Fibroblast of skin of right biceps (primary cell): ENCODE measurements at regions not wholly inside any gene's neighbourhood (a gene's known extent, or its start where the extent isn't known, plus 50 kb on each side); places are given as distances from the start of the nearest gene placed in this dataset.
A peak's percentile ranks its signal among the peaks of the same experiment; 100 is the strongest.
"Not testable (repeated sequence)": the region's sequence is repeated elsewhere in the genome, so short reads cannot be mapped to it uniquely, and the experiment has no call there.

Experiments used
- DNase-seq: peaks from one replicate; pipeline ENCODE4 v3.0.0-alpha.2; 2013

DNA sequence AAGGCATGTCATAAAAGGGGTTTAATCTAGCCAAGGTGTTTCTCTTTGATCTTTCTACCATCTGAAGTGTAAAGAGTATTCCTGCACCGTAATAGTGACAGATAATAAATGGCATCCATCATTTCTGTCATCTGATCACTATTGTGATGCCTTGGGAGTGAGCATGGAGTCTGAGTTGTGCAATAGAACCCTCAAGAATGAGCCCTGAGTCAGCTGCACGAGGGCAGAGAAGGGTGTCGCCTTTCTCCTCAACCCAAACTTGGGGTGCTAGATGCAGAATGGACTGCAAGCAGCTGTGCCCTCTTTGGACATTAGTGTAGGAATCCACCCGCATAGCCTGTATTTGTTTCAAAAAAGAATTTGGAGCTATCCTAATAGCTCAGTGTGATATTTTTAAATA is 115.2 kb downstream of the ZNF37A start:
- DNase-seq: no peak

DNA sequence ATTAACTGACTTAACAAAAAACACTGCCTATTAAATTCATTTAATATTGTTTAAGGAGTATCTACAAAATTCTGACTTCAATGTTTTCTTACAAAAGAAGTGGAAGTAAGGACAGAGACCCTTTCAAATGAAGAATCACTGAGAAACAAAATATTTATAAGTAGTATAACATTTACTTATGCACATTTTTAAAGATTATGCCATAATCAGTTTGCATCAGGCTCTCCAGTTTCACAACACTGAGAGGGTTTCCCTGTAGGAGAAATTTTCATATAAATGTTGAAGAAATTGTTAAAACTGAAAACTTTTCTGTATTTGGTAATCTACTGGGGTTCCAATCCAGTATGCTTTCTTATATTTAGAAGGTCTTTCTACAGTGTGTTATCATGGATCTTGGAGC is 115.6 kb downstream of the ZNF37A start:
- DNase-seq: not testable (repeated sequence)

DNA sequence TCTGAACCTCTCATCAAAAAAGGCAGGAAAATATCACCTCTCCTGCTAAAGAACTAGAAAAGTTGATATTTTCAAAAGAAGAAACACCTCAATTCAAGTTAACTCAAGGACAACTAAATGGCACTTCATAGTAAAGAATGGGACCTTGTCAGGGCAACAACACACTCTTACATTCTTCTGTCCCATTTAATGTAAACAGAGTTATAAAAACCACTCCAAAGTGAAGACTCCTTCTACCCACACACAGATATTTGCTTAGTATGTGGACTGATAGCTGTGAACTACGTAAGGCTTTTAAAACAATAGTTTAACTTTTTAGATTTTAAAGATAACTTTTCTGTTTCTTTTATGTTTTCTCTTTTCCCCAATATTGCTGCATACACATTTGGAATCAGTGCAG is 118.3 kb downstream of the ZNF37A start:
- DNase-seq: no peak

DNA sequence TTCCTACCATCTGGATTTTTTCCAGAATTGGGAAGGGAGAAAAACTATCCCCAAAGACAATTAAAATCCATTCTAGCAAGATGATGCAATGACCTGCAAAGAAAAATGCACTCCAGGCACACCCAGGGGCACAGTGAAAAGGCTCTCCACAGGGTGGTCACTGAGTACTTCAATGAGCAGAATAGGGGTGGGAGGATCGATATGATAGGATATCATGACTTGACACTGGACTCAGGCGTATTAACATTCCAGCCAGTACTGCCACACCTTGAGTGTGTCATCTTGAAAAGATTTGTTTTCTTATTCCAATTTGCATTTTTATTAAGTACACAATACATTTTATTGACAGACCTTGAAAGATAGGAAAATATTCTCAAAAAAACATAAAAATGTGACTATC is 132.2 kb downstream of the ZNF37A start:
- no peak for DNase-seq

DNA sequence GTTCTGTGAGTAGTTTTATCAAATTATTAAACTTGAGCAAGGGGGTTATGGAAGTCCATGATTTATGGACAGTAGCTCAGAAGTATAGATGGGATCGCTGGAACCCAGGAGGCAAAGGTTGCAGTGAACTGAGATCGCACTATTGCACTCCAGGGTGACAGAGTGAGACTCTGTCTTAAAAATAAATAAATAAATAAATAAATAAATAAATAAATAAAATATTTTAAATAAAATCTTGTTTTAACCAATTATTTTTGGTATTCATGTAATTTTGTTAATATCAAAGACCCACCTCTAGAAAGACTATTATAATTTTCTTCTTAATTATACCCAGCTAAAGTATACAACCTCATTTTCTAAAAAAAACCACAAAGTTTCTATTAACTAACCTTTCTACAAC is 134.3 kb downstream of the ZNF37A start:
- DNase-seq: no peak

DNA sequence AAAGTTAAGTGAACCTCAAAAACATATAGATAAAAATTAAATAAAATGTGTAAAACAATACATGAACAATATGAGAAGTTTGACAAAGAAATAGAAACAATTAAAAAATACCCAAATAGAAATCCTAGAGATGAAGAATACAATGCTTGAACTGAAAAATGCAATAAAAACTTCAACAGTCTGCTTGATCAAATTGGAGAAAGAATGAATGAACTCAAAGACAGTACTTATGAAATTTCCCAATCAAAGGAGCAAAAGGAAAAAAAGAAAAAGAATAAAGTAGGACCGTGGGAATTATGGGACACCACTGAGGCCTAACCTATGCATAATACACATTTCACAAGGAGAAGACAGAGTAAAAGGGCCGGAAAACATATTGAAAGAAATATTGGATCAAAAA is 144.3 kb downstream of the ZNF37A start:
- DNase-seq: not testable (repeated sequence)

DNA sequence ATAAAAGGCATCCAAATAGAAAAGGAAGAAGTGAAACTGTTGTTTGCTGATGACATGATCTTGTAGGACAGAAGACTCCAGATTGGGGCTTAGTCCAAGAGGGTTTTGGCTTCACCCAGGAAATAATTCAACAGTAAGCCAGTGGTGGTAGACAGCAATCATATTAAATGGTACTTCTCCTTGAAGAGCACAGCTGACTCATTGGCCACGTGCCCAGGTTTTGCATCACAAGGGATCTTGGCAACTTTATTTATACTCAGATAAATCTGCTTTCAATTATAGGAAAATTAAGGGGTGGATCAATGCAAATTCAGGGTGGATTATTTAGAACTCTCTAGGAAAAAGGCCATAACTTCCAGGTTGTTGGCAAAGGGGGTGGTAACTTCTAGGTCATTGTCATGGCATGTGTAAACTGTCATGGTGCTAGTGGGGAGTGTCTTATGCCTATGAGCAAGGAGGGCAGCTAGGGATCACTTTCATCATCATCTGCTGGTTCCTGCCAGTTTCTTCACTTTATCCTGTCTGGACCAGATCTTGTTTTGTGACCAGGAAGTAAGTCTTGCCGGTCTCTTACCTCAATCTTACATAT is 148.0 kb downstream of the ZNF37A start:
- peak; percentile 0 for DNase-seq

DNA sequence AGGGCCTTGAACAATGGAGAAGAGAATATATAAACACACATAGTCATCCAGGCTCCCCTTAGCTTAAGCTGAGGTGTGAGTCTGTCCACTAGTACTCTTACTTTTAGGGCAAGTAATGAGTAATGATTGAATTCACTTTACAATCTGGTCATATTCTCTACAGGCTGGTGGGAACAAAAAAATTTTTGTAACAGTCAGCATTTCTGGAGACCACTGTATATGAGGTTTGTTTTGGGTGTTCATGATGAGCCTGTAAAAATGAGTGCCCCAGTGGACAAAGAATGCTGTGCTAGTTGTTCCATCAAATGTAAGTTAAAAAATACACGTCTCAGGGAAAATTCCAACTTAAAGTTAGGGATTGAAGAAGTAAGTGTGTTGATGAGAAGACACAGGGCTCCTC is 154.0 kb downstream of the ZNF37A start:
- not testable (repeated sequence) for DNase-seq

DNA sequence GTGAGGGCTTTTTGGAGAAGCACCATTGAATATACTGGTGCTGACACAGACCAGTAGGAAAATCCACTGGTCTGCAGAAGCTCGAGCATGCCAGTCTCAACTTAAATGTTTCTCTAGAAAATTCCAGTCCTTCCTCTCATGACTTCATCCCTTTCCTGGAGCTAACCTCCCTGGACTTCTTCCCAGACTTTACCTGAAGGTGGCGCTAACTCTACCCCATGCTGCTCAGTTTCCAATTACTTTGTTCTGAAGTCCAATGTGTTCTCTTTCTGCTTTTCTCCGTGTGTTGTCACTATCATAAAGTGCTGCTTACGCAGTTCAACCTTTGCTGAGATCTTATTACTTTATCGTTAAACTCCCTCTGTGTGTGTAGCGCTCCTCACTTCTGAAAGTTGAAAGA is 158.4 kb downstream of the ZNF37A start:
- not testable (repeated sequence) for DNase-seq

DNA sequence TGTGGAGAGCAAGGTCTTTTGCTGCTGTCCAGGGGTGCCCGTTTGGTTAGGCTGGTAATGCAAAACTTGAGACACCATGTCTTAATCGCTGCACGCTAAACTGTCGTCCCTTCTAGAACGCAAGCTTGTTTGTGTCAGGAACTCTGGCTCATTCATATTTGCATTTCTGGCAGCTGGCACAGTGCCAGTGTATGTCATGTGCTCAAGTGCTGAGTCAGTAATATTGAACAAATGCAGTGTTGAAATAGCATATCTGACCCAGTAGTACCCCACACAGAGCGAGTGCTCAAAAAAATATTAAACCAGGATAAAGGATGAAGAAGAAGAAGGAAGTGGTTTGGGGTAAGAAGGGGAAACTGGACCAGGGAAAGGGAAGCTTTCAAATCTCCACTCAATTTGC is 173.4 kb downstream of the ZNF37A start:
- DNase-seq: not testable (repeated sequence)

DNA sequence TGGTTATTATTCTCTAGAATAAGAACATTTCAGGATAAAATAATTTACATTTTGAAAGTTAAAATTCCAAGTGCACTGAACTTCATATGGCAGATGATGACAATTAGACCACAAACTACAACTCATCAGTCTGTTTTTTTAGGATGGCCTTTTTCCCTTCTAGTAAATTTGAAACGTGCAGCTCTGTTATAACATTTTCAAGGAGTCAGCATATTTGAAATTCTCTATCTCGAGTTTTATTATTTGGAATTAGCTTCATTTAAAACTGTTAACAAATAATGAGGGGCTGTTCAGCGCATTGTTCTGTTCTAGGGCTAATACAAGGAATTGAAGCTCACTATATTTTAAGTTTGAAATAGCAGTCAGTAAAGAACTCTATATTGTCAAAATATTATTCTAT is 176.9 kb downstream of the ZNF37A start:
- DNase-seq: not testable (repeated sequence)

DNA sequence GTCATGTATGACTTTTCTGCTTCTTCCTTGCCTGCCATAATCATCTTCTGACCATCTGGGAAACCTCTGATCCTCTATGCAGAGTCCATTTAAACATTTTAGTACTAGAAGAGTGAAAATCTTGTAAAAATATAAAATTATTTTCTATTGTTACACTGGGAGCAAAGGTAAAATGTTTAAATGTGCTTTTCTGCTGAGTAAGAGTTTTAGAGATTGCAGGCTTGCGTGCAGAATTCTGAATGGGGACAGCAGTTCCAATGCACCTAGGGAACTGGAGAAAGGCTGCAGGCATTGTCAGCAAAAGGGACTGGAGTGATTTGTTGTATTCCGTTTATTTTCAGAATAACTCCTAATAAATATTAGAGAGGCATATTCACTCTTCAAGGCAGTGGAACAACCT is 180.7 kb downstream of the ZNF37A start:
- not testable (repeated sequence) for DNase-seq

DNA sequence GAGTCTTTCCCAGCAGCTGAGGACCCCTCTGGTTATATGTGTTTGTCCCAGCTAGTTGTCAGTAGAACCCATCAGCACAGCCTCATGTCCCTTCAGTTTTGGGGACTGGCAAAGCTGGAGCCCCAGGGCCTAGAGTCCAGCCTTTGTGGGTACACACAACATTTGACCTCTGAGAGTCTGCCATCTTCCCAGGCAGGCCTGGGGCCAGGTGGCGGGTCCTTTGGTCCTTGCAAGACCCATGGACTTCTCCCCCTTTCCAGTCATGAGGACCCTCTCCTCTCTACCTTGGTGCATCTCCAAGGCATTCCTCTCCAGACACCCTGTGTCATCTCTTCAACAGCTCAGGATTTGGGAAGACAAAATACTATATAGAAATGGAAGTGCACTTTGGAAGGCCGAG is 198.4 kb downstream of the ZNF37A start:
- DNase-seq: not testable (repeated sequence)

DNA sequence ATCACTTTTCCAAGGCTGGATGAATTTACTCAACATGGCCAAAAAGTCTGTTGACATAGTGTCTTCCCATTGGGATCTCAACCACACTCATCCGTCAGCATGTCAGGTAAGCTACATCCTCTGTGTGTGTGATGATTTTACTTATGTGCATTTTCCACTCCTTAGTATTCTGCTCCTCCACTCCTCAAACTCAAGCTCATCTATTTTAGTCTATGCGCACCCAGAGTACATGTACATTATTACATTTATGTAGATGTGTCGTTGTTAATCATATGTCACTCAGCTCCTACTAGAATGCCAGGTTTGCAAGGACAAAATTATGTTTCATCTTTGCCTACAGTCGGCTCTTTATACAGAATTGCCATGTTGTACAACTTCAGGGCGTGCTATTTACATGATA is 216.0 kb downstream of the ZNF37A start:
- not testable (repeated sequence) for DNase-seq

DNA sequence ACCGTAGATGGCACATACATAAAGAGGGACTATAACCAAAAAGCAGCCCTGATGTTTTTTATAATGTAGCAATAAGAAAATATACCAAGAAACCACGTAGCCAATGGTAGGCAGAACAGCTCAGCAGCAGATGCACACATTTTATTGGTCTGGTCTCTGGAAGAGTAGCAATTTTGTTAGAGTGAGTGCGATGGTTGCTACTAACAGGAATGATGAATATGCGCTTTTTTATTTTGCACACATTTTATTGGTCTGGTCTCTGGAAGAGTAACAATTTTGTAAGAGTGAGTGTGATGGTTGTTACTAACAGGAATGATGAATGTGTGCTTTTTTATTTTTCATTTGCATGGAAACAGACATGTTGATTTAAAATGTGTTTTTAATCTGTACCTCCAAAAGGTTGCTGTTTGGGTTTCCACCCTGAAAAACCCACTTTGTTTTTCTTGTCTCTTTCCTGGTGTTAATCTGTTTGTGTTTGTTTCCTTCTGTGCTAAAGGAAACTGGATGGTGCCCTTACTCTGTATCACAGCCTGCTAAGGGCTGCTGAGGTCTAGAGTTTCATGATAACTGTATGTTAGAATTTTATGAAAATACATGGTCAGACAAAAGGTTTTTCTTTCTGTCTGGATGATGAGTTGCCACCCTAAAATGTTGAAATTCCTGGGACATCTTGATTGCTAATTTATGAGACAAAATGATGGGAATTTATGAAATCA is 221.1 kb downstream of the ZNF37A start:
- not testable (repeated sequence) for DNase-seq

DNA sequence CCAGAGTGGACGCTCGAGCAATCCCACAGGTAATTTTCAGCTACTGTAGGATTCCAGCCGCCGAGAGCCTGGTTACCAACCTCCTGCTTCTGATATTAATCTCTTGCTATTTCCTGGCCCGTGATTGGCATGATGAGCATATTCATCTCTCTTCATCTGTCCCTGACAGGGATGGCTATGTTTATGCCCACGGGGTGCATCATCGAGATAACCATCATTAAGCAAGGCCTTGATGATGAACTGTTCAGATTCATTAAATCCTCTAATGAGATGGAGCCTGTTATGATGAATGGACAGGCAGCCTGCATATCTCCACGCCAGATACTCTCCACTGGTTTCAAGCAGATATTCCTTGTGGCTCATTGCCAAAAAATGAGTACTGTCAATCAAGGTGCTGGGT is 227.3 kb downstream of the ZNF37A start:
- not testable (repeated sequence) for DNase-seq

DNA sequence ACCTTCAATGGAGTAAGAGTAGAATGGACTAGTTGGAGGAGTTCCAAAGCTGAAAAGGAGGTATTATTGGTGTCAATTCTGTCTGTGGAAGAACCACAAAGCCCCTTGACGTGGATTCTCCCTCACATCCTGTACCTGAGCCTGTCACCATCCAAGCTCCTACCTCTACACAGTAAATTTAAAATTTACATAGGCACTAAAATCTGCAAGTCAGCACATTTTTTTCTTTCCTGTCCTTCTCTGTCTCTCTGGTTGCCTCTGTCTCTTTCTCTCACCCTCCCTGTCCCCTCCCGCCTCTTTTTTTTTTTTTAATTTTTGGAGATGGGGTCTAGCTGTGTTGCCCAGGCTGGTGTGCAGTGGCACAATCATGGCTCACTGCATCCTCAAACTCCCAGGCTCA is 236.2 kb downstream of the ZNF37A start:
- DNase-seq: not testable (repeated sequence)

DNA sequence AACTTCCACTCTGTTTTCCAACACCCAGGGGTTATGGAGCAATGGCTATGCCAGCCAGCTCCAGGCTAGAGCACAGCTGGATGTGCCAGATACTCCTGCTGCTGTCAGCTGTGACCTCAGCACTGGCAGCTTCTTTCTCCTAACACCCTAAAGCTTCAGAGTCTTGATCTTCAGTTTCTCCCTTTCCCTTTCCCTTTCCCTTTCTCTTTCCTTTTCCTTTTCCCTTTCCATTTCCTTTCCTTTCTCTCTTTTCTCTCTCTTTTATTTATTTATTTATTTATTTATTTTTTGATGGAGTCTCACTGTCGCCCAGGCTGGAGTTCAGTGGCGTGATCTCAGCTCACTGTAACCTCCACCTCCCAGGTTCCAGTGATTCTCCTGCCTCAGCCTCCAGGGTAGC is 237.0 kb downstream of the ZNF37A start:
- DNase-seq: not testable (repeated sequence)

DNA sequence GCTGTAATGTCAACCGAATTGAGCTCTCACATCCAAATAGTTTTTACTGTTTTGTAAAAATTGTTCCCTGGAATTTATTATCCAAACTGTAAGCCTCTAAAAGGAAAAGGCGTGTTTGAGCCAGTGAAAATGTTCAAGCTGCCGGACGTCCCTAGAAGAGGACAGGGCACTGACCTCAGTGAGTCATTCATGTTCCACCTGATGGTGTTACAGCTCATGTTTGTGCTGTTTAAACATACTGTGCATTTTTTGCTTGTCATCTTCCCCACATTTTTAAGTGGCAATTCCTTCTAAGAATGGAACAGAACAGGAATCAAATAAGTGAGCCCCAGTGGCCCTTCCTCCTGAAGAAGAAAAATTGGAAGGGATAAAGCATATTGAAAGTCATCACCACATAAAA is 239.6 kb downstream of the ZNF37A start:
- DNase-seq: not testable (repeated sequence)

DNA sequence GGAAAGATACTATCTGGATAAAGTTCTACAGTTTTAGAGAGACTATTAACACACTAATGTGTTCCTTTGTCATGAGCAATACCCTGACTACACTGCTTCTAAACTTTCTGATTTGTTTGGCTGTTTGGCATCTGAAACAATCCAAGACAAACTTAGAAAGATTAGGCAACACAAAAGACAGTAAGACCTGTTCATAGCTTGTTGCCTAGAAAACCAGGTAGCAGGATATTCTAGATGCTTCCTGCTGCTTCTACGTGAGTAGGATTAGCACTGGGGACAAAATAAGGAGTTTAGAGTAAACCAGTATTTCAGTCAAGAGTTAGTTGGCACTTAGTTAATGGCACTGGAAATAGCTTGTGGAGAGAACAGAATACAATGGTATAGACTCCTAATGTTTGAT is 256.5 kb downstream of the ZNF37A start:
- not testable (repeated sequence) for DNase-seq

DNA sequence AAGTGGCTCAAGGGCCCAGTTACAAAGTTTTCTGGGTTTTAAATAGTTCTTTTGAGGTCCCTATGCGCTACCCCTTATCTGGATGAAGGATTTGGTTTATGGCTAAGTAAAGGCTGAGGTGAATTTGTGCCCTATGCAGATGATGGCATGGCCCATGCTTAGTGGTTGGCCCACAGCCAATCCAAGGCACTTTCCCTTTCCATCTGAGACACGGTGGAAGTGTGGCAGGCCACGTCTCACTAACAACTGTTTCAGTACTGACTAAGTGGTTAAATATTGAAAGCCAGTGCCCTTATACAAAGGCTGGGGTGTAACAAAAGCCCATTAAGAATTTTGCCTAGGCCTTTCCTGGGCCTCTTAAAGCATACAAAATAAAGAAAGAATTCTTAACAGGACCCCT is 260.3 kb downstream of the ZNF37A start:
- not testable (repeated sequence) for DNase-seq

DNA sequence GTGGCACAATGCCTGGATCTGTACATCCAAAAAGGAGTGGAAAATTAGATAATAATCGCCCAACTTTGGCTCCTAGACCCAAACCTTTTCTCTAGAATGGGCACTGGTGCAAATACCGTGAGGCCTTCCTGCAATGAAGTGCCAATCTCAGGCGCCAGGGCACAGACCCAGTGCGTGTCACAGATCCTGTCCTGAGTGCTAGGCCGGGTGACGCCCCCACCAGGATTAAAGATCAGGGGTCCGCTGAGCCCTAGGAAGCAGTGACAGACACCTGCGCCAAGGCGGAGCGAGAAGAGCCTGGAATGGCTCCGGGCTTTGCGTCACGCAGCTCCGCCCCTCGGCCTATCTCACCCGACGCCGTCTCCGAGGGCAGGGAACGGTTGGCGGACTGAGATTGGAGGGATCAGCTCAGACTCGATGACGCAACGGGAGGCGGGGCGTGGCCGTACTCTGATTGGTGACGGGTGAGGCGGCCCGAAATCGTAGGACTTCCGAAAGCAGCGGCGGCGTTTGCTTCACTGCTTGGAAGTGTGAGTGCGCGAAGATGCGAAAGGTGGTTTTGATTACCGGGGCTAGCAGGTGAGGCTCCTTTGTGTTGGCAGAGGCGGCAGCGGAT is 261.9 kb downstream of the ZNF37A start:
- peak; percentile 60 for DNase-seq

DNA sequence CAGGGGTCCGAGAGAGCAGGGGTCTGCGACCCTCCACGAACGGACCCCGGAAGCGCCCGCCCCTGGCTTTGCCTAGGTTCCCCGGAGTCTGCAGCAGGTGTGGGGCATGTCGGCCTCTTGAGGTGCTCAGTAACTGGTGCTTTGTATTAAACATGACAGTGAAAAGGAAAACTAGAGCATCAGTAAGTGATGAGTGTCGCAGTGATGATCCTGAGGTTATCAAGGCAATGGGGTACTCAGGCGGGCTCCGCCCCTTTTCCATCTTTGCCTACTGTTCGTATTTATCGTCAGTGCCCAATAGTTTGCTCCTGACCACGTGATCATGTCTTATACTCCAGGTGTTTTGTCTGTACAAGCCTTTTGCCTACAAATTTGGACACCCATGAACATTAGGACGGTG is 262.4 kb downstream of the ZNF37A start:
- DNase-seq: not testable (repeated sequence)

DNA sequence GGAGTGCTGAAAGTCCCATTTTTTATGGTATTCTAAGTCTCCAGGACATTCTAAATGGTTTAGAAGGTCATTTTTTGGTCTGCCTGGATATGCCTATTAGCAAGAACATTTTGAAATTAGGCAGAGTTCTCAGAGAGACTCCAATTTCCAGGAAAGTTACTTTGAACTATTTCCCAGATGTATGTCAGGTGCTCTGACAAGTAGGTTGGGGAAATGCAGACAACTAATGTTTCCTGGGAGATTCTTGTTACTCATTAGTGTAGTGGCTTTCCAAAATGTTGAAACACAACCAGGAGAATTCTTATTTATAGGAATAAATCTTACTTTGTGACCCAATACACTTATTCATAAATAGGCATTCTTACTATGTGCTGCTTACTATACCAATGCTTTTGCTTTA is 268.4 kb downstream of the ZNF37A start:
- not testable (repeated sequence) for DNase-seq
